Left ventricle myocardium inferior (tissue), 1 donor: ENCODE measurements at regions not wholly inside any gene's neighbourhood (a gene's known extent, or its start where the extent isn't known, plus 50 kb on each side); places are given as distances from the start of the nearest gene placed in this dataset.

Experiments used
- DNase-seq: peaks from one replicate; pipeline ENCODE4 v3.0.0-alpha.2; 2020
- H3K27ac ChIP-seq: fragments of 200-600 bp; replicated peaks from 2 replicates; pipeline ENCODE4 v1.8.0; 2021
- H3K27me3 ChIP-seq: fragments of 200-600 bp; 2 replicates; pipeline ENCODE4 v1.8.0; 2021; ENCODE audit warnings: low read depth
- H3K36me3 ChIP-seq: fragments of 200-600 bp; 2 replicates; pipeline ENCODE4 v1.8.0; 2021
- H3K4me1 ChIP-seq: fragments of 200-600 bp; 2 replicates; pipeline ENCODE4 v1.8.0; 2021
- H3K4me3 ChIP-seq: fragments of 200-600 bp; 2 replicates; pipeline ENCODE4 v1.8.0; 2021; ENCODE audit warnings: mild to moderate bottlenecking, moderate library complexity
- H3K9me3 ChIP-seq: fragments of 200-600 bp; replicated peaks from 2 replicates; pipeline ENCODE4 v1.8.0; 2021
- CTCF ChIP-seq: fragments of 200-600 bp; IDR thresholded peaks from 2 replicates; pipeline ENCODE4 v1.8.0; 2021; ENCODE audit warnings: antibody characterized with exemption, mild to moderate bottlenecking, borderline replicate concordance
- intact Hi-C: fragments of 100-400 bp; cut with micrococcal nuclease; formaldehyde crosslinking; loops from one replicate; pipeline ENCODE4 v1.11.0; 2022
- donor health status: DM: no; HTN: yes; CAD: no; lungs with severe emphysema.

DNA sequence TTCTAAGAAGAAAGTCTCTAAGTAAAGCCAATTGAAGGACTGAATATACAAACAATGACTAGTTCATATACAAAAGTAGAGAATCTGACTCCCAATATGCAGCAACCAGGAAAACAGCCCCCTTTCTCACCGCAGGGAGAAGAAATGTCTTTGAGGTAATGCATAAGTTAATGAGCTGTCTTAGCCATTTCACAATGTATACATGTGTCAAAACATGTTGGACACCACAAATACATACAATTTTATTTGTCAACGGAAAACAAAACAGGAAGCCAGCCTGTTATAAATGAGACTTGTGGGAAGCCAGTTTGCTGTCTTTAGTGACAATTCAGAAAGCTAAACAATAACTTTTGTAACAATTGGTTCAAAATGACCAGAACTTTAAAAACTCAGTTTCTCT is 389.2 kb downstream of the CBLN2 start:
- no peaks in the 10 kb centered on the region for H3K27me3 ChIP-seq
- no peaks in the 10 kb centered on the region for H3K4me1 ChIP-seq
- no peak for TF ChIP-seq CTCF
- no peaks in the 10 kb centered on the region for H3K9me3 ChIP-seq
- no peak for DNase-seq
- no peak overlapping the region for H3K4me3 ChIP-seq
- no peaks in the 10 kb centered on the region for H3K36me3 ChIP-seq
- no peak overlapping the region for H3K27ac ChIP-seq
- intact Hi-C loops, result no loop called here

- H3K4me3 ChIP-seq, result no peak overlapping the region
- intact Hi-C loops, result no loop called here
Observed at GRCh38 chr18:72152935-72153334, 391.2 kb downstream of the CBLN2 start.

GRCh38 chr18:72147830-72148229 is 396.3 kb downstream of the CBLN2 start:
- Histone ChIP-seq H3K27me3 (no peaks in the 10 kb centered on the region), H3K4me1 (no peaks in the 10 kb centered on the region), H3K9me3 (no peaks in the 10 kb centered on the region), H3K27ac (no peak overlapping the region), H3K36me3 (no peaks in the 10 kb centered on the region), H3K4me3 (no peak overlapping the region)
- no peak for DNase-seq
- no peak for TF ChIP-seq CTCF
- intact Hi-C loops, result no loop called here

More at GRCh38 chr18:72152935-72153334, 391.2 kb downstream of the CBLN2 start:
- no peak for TF ChIP-seq CTCF
- H3K9me3 ChIP-seq, result no peaks in the 10 kb centered on the region
- no peaks in the 10 kb centered on the region for H3K4me1 ChIP-seq
- no peaks in the 10 kb centered on the region for H3K27me3 ChIP-seq
- no peak overlapping the region for H3K27ac ChIP-seq
- no peak for DNase-seq
- no peaks in the 10 kb centered on the region for H3K36me3 ChIP-seq

DNA sequence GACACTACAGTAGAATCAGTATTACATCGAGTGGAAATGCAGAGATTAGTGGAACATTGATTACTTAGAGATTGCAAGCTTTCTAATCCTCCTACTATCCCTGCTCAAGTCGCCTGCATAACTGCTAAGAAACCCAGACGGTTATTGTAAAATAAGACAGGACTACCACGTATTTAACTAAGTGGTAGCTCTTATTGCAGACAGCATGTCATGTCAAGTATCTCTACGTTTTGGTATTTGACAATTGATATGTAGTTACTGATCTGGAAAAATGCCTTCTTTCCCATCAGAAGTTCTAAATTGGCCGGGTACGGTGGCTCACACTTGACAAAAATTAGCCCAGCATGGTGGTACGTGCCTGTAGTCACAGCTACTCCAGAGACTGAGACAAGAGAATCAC is 404.1 kb downstream of the CBLN2 start:
- H3K27ac ChIP-seq, result no peak overlapping the region
- intact Hi-C loops, result no loop called here
- H3K4me3 ChIP-seq, result no peak overlapping the region
- H3K4me1 ChIP-seq, result no peaks in the 10 kb centered on the region
- no peaks in the 10 kb centered on the region for H3K36me3 ChIP-seq
- no peaks in the 10 kb centered on the region for H3K27me3 ChIP-seq
- no peak for TF ChIP-seq CTCF
- DNase-seq, result no peak
- H3K9me3 ChIP-seq, result peaks cover 9% of the 10 kb centered on the region

DNA sequence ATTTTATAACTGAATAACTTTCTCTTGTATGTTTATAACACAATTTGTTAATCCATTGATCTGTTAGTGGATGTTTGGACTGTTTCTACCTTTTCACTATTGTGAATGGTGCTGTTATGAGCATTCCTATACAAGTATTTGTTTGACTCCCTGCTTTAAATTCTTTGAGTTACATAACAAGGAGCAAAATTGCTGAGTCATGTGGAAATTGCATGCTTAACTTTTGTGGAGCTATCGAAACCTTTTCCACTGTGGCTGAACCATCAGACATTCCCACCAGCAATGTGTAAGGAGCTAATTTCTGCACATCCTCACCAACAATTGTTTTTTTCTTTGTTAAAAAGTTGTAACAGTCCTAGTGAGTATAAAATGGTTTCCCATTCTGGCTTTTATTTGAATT is 415.5 kb downstream of the CBLN2 start:
- Histone ChIP-seq H3K27ac (no peak overlapping the region), H3K27me3 (no peaks in the 10 kb centered on the region), H3K9me3 (peaks cover 3% of the 10 kb centered on the region), H3K4me3 (no peak overlapping the region), H3K4me1 (no peaks in the 10 kb centered on the region), H3K36me3 (no peaks in the 10 kb centered on the region)
- no peak for DNase-seq
- intact Hi-C loops, result no loop called here
- TF ChIP-seq CTCF, result no peak

DNA sequence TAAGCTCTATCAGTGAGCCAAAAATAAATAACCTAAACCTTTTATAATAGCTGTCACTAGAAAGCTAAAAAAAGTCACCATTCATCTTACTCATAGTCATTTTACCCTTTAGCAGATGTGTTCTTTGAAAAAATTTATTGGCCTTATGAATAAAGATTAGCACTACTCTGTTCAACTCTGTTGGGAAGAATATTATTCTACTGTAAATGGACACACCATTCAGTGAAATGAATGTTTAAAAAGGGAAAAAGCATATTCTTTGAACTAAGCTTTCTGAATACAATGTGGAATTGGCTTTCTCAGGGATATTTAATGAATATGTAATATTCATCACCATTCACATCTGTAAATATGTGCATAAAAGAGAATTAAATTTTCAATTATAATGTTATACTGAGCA is 422.0 kb downstream of the CBLN2 start:
- no peak for DNase-seq
- H3K36me3 ChIP-seq, result no peaks in the 10 kb centered on the region

More for the DNA sequence above, 422.0 kb downstream of the CBLN2 start:
- no peak overlapping the region for H3K27ac ChIP-seq
- no peak overlapping the region for H3K4me3 ChIP-seq
- no peak for TF ChIP-seq CTCF
- H3K27me3 ChIP-seq, result no peaks in the 10 kb centered on the region
- H3K4me1 ChIP-seq, result no peaks in the 10 kb centered on the region
- peaks cover 3% of the 10 kb centered on the region for H3K9me3 ChIP-seq
- intact Hi-C loops, result no loop called here
